HG03457 (cell line): ENCODE measurements at regions not wholly inside any gene's neighbourhood (a gene's known extent, or its start where the extent isn't known, plus 50 kb on each side); places are given as distances from the start of the nearest gene placed in this dataset.

Source experiments
- ATAC-seq: cut with Tn5 transposase; IDR thresholded peaks from one replicate; pipeline ENCODE4 v1.9.1; 2021; ENCODE audit warnings: moderate number of reproducible peaks; ENCODE audit not compliant: unreplicated experiment

DNA sequence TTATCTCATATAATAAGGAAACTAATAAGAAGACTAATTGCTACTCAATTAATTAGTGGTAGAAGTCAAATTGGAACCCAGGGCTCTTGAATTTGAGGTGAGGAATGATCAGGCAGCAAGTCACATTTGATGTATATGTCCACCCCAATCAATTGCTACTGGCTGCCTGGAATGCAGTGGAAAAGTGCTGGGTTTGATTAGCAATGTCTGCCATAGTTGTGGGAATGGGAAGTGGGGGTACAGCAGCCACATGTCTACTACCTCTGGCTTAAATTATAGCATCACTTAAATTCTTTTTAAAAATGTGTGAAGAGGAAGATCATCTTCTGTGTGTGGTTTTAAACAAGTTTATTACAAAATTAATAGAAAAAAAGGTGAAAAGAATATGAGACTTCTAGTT, 50.8 kb upstream of the NAV2 start:
- no peak for ATAC-seq

DNA sequence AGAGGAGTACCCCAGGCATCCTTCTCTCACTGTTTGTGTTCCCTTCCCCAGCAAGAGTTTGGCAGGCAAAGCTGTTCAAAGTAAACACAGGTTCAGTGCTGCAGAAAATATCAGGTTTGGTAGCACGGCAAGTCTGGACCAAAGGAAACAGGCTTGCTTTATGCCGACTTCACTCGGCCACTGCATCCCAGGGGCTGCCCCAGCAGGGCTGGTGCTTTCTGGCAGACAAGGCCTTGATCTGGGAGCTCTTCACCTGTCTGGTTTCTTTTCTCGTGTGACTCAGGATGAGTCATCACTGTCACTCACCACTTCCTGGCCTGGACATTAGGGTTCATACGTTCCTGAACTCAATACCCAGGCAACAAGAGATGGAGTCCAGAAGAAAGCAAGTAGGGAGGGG, 52.6 kb upstream of the NAV2 start:
- peak; percentile 100 for ATAC-seq

DNA sequence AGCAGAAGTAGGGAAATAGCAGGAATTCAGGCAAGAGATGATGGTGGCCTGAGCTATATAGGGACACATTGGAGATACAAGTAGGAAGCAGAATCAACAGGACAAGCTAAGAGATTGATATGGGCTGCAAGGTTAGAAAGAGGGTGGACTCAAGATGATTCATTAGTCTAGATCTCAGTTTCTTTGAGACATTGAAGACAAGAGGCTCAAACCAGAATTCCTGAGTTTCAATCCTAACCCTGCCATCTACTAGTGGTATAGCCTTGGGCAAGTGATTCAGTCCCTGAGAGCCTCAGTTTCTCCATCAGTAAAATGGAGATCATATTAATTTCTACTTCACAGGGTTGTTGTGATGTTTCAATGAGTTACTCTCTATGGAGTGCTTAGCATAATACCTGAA, 53.1 kb upstream of the NAV2 start:
- ATAC-seq, result no peak

DNA sequence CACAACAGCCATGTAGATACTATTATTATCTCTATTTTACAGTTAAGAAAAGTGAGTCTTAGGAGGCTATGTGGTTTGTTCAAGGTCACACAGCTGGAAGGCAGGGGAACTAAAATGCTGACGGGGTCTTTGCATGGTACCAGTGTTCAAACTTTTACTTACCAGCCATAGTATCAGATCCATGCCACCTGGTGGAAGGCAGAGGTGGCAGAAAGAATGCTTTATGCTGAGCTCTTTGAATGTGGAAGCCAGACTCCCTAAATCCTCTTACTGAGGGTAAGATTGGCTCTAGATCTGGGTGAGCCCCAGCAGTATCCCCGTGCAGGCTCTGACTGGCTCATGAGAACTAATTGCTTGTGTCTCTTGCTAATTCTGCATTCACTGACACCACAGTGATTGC, 54.3 kb upstream of the NAV2 start:
- ATAC-seq, result no peak

DNA sequence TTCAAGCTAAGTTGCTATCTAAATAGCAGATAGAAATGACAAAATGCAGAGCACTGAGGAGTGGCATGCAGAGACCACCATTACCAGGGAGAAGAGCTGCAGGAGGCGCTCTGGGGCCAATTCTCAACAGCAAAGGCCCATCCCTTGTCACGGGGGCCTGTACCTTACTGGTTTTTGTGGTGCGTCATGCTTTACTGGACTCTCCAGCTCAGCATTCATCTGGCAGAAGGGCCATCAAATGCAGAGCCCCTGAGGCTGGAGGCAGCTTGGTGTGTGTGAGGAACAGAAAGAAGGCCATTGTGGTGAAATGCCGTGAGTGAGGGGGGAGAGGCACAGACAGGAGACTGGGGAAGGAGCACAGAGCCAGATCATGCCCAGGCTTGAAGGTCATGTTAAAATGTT, 56.5 kb upstream of the NAV2 start:
- ATAC-seq, result no peak

DNA sequence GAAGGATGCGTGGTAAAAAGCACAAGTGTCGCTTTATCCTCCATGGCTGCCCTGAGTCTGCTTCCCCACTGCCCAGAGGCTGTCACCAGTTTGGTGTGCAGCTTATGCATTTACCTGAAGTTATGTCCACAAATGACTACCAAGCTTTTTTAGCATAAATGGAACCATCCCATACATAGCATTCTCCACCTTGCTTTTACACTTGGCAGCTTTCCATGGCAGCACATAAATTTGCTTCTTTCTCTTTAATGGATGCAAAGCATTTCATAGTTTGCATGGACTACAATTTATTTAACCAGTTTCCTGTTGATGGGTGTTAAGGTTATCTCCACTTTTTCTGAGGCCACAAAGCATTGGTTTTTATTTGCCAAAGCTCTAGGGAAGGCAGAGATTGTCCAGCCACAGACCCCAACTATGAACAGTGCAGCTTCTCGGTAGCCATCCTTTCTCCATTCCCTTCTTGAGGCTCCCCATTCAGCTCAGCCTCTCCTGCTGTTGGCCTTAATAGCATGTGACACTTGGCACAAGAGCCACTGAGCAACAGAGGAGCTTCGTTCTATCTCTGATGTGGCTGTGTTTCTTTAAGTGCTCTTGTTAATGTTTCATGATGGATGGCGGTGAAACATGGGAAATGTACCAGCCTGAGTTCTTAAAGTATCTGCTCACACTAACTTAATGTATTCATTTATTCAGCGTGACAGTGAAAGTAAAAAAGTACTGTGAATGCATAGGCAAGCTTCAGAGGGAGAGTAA, 59.8 kb upstream of the NAV2 start:
- ATAC-seq, result no peak

DNA sequence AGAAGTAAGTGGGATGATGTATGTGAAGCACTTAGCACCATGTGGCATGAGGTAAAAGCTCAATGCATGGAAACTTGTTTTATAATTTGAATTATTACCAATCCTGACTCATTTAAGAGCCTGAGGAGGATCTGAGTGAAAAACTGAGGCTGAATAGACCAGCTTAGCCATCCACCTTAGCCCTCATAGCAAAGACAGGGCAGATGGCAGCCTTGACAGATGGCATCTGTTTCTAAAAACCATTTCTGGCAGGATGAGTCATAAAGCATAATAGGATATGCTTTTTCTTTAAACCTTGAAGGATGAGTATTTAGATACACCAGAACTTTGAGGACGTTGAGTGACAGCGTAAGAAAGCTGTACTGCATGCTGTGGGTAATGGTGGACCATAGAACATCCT, 61.0 kb upstream of the NAV2 start:
- ATAC-seq, result no peak

DNA sequence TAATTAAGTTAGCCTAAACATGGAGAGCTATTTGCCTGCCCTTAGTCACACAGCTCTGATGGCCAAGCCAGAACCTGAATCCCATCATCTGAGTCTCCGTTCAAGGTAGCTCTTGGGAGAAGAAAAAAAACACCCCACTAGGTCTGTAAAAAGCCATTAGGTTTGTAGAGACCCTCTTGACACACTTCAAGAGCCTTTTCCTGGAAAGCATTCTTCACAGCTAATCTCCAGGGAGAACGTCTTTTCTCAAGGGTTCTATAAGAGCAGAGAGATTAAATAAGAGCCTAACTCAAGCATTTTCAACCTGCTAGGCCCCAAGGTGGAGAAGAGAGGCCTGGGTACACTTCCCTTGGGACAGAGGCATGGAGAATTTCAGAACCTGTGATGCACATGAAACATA, 61.6 kb upstream of the NAV2 start:
- ATAC-seq, result no peak

DNA sequence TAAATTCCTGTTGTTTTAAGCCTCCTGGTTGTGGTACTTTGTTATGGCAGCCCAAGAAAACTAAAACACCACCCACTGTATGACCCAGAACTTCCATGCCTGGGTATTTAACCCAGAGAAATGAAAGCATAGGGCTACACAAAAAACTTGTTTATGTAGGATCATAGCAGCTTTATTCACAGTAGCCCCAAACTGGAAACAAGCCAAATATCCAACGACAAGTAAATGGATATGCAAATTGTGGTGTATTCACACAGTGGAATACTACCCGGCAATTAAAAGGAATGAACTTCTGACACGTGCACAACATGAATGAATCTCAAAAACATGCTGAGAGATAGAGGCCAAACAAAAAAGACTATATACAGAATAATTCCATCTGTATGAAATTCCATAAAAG, 62.2 kb upstream of the NAV2 start:
- ATAC-seq, result no peak

DNA sequence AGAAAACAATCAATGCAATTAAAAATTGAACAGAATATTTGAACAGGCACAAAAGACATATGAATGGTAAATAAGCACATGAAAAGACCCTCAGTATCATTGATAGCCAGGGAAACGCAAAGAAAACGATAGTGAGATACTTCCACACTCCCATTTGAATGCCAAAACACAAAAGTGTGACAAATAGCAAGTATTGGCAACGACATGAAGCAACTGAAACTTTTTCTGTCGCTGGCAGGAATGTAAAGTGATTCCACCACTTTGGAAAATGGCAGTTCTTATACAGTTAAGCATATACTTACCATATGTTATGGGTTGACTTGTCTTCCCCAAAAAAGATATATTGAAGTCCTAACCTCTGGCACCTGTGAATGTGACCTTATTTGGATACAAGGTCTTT, 62.9 kb upstream of the NAV2 start:
- no peak for ATAC-seq

DNA sequence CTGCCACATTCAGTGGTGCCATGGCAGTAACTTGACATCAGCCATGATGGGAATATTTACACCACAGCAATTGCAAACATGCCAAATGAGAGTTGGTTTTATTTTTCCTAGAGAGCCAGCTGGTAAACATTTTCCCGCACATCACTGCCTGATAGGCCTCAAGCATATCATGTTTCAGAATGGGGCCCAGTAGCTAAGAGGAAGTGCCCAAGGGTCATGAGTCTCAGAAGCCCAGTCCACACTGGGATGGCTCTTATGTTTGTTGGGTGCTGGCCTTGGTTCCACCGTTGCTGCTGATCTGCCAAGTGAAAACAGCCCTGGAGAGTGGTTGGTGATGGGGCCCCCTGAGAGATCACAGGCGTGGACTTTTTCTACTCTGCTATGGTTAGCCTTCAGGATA, 64.3 kb upstream of the NAV2 start:
- no peak for ATAC-seq

DNA sequence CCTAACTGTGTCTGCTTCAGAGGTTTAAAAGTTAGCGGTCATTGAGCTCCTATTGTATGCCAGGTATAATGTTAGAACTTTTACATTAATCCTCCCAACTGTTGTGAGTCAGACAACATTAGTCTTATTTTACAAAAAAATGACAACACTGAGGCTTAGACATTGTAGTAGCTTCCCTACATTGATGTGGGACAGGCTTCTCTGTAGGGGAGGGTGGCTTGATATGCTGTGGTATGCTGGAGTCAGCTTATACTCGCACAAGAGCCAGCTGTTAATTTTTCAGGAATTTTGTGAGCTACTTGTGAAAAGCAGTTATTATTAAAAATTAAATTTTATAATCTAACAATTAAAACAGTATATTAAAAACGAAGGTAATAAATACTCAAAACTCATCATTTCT, 64.8 kb upstream of the NAV2 start:
- no peak for ATAC-seq

DNA sequence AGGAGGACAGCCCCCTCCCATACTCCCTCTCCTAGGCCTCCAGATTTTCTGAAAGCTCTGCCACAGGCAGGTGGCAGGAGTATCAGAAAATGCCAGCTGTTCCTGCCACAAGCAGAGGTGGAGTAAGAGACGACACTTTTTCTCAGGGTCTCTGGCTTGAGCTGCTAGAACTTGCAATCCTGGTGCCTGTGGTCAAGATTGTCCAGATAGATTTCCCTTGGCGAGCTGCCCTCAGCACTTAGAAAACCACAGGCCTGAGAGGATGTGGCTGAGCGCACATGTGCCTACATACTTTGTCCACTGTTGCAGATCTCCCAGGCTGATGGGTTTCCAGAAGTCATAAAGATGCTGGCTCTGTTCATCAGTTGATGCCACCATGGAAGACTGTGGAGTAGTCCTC, 65.7 kb upstream of the NAV2 start:
- ATAC-seq, result no peak

DNA sequence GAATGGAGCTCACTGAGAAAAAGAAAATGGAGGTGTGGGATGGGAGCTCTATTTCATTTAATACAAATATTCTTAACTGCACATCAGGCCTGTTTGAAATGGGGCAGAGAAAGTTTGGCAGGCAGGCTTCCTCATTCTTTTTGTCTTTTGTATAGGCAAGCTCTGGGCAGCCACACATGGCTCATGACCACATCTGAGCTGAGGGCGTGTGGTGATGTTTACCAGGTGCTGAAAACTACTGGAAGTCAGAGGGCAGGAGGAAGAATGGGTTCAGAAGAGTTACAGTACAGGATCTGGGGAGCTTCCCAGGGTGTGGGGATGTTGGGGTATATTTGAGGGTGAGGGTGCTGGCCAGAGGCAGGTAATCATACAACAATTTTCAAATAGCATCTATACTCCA, 66.3 kb upstream of the NAV2 start:
- no peak for ATAC-seq

DNA sequence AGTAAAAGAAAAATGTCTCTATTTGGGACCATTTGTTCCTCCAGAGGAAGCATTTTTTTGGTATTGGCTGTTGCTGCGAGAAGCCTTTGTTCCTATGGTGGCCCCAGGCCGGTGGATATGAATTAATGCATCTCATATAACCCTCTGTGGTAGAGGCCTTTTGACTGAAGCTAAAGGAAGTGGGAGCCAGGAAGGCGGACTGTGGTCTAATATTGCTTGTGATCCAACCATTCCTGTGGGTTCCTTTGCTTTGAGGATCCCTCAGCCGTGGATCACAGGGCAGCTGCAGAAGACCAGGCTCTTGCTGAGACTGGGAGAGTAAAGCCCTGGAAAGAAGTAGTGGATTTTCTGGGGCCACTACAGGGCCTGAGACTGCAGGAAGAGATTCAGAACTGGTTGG, 68.3 kb upstream of the NAV2 start:
- ATAC-seq, result no peak

DNA sequence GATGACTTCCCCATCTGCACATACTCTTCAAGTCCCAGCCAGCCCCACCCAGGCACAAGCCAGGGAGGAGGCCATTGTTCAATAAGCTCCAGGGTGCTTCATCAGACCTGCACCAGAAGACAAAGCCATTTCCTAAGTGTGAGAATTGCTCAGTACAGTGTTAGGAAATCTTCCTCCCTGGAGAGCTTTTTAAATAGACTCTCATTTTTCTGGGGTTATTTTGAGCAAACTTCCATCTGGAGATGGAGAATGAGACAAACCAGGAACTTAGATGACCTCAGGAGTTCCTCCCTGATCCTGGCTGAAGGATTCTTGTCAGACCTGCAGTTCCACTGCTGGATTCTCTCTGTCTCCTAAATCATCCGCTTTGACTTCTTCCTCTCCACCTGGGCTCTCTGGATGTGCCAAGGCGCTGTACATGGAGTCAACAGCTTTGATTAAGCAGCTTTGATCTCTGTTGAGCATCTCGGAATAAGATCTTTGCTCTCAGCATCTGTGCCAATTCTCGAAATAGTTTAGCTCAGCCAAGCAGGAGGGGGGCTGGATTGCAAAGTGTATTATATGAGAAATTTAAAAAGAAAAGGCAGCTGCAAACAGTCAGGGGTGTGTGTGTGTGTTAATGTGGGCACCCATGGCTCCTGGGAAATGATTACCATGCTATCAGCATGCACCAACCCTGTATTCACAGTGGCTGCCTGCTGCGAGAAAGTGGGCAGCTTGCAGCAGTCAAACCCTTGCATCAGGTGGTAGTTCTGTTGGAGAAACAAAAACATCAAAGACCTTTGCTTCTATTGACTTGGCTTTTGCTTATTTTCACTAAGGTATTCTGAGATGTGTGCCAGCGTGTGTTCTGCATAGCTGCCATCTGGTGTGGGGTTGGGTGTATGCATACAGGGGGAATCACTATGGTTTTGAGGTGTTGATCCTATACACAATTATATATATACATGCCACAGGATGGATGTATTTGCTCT, 70.2 kb upstream of the NAV2 start:
- no peak for ATAC-seq

DNA sequence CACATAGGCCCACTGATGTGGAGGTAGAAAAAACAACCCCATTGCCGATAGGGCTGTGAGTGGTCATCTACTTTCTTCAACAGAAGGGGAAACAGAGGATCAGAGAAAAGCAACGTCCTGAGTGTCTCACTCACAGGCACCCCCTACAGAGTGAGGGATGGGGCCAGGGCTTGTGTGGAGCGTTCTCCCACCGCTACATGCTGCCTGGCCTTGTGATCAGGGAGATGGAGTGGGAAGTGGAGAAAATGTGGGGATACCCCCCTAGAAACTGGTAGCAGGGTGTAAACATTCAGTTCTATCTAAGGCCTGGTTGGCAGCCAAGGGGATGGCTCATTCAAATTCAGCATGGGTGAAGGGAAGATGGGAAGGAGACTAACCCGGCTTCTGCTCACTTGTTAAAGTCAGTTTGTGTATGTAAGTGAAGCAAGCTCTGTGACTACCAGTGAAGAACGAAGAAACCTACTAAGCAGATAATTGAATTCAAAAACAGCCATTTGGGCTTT, 73.0 kb upstream of the NAV2 start:
- no peak for ATAC-seq

DNA sequence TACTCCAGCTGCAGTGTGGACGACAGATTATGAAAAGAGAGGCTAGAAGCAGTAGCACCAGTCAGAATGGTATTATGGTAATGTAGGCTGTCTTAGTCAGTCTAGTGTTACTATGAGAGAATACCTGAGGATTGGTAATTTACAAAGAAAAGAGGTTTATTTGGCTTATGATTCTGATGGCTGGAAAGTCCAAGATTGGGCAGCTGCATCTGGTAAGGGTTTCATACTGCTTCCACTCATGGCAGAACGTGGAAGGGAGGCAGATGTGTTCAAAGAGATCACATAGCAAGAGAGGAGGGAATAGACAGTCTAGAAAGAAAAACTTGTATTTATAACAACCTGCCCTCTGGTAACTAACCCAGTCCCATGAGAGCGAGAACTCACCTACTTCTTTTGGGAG, 77.3 kb upstream of the NAV2 start:
- no peak for ATAC-seq

DNA sequence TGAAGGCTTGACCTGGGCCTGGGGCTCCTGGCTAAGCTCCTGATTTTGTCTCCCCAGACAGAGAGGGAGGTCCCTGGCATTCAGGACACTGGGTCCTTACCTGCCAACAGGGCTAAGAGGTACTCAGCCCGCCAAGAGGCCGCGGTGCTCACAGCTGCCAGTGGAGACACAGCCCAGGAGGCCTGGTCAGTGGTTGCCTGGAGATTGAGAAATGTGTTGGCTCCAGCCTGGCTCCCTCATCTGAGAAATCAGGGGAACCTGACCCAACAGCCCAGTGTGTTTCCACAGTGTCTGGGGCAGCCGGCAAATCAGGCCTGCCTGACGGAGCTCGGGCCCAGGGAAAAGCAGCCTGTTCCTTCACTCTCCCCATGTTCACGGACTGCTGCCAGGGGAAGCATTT, 79.4 kb upstream of the NAV2 start:
- no peak for ATAC-seq

DNA sequence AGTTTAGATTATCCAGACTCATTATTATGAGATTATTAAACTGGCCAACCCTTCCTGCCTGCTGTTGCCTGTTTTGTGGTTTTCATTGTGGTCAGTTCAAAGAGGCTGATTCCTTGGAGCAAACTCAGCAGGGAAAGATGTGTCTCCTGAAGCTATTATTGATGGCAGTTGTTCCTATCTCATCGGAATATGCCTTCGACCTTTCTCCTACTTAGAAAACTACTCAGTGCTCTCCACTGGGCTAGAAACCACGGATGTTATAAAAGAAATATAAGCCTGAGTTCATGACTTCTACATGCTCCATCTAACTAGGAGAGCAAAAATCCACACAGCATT, 80.2 kb upstream of the NAV2 start:
- ATAC-seq, result no peak

DNA sequence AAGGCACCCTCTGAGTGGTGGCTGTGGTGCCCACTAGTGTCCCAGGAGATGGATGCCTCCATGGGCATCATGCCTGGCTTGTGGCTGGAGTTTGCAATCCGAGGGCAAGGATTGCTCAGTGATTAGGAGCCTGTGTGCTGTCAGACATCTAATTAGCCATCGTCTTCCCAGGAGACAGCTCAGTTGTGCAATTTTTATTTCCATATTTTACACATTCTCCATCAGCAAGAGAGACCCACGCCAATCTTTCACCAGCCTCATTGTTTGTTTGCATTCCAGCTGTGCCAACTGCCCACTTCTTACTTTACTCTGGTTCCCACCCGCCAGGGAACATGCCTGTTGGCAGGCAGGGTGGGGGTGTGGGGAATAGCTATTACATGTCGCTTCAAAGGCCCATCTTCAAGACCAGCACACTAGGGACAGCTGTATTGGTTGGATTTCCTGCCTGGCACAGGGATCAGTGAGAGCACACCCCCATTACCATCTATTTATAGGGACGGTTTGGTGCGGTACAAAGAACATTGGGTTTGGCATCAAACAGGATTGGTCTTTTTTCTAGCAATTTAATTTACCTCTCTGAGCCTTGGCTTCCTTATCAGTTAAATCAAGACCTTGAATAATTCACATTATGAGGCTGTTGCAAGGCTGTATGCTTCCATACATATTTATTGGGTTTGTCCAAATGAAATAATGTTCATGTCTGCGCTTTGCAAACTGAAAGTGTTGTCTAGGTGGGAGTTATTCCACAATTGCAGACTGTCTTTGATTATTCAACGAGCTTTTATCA, 80.7 kb upstream of the NAV2 start:
- no peak for ATAC-seq
